ENCODE measurements at regions not wholly inside any gene's neighbourhood (a gene's known extent, or its start where the extent isn't known, plus 50 kb on each side); places are given as distances from the start of the nearest gene placed in this dataset.

GRCh38 chr4:111267786-111268185 is 644.9 kb upstream of the PITX2 start:
- no peak for TF ChIP-seq ELF4 (IDR thresholded peaks at IDR 0.05)
- no peak for TF ChIP-seq ARNT (IDR thresholded peaks at IDR 0.05)
- TF ChIP-seq TARDBP (IDR thresholded peaks at IDR 0.05): no peak
- no peak for TF ChIP-seq SP1 (IDR thresholded peaks at IDR 0.05)
- no peak for TF ChIP-seq LEF1 (IDR thresholded peaks at IDR 0.05; ENCODE audit: borderline replicate concordance)
- TF ChIP-seq NFRKB (IDR thresholded peaks at IDR 0.05): no peak
- TF ChIP-seq PKNOX1 (IDR thresholded peaks at IDR 0.05): no peak
- no peak for TF ChIP-seq FOXA1 (IDR thresholded peaks at IDR 0.05)
- TF ChIP-seq L3MBTL2 (conservative IDR thresholded peaks at IDR 0.05): no peak
- no peak for TF ChIP-seq FOXK2 (IDR thresholded peaks at IDR 0.05)
- TF ChIP-seq CTBP1 (IDR thresholded peaks at IDR 0.05; ENCODE audit: borderline replicate concordance): no peak
- TF ChIP-seq BHLHE40 (IDR thresholded peaks at IDR 0.05; ENCODE audit: borderline replicate concordance): no peak
- no peak for TF ChIP-seq FOXM1 (IDR thresholded peaks at IDR 0.05; ENCODE audit: borderline replicate concordance)
- TF ChIP-seq ZNF384 (IDR thresholded peaks at IDR 0.05): no peak

Data from HEK293T (cell line).